ENCODE measurements at regions not wholly inside any gene's neighbourhood (a gene's known extent, or its start where the extent isn't known, plus 50 kb on each side); places are given as distances from the start of the nearest gene placed in this dataset.

- no peaks in the 10 kb centered on the region for H3K27me3 ChIP-seq (ENCODE audit: control insufficient read depth, insufficient read depth, low read length)
- H3K79me2 ChIP-seq (ENCODE audit: control insufficient read depth, insufficient read depth, low read length): no peaks in the 10 kb centered on the region
- H4K20me1 ChIP-seq (ENCODE audit: control insufficient read depth, extremely low read depth, insufficient read depth, low read length): no peaks in the 10 kb centered on the region
- no peak overlapping the region for H3K27ac ChIP-seq (ENCODE audit: insufficient read depth, low read length)
- no peak overlapping the region for H3K9ac ChIP-seq (ENCODE audit: insufficient read depth, low read length)
- H3K4me3 ChIP-seq (replicated peaks in 1 of 4; ENCODE audit: control extremely low read depth in 1 of 4, insufficient read depth in 1 of 4, low read depth in 3 of 4, low read length in 4 of 4): no peak overlapping the region
- H2AFZ ChIP-seq (ENCODE audit: low read length): no peak overlapping the region
- DNase-seq (ENCODE audit: low read depth in 2 of 2): no peak
- no peaks in the 10 kb centered on the region for H3K4me1 ChIP-seq (ENCODE audit: control insufficient read depth, extremely low read depth, insufficient read depth, low read length)
- H3K9me3 ChIP-seq (ENCODE audit: control insufficient read depth, insufficient read depth, low read depth, low read length): no peaks in the 10 kb centered on the region
- no peaks in the 10 kb centered on the region for H3K36me3 ChIP-seq (ENCODE audit: control insufficient read depth, insufficient read depth, low read length)
- TF ChIP-seq EZH2 (IDR thresholded peaks at IDR 0.05; ENCODE audit: low read length, missing control alignments): no peak
- TF ChIP-seq CTCF (conservative IDR thresholded peaks at IDR 0.05 in 1 of 2, IDR thresholded peaks at IDR 0.05 in 1 of 2; ENCODE audit: low read depth in 1 of 2, low read length in 2 of 2): no peak
- no peak overlapping the region for H3K4me2 ChIP-seq (ENCODE audit: extremely low read depth, insufficient read depth, low read length)
Measured at GRCh38 chr5:17947029-17947428, 312.8 kb downstream of the TAF11L14 start.

- Histone ChIP-seq H4K20me1 (ENCODE audit: control insufficient read depth, extremely low read depth, insufficient read depth, low read length) (no peaks in the 10 kb centered on the region), H3K4me2 (ENCODE audit: extremely low read depth, insufficient read depth, low read length) (no peak overlapping the region), H3K27me3 (ENCODE audit: control insufficient read depth, insufficient read depth, low read length) (no peaks in the 10 kb centered on the region), H3K4me3 (replicated peaks in 1 of 4; ENCODE audit: control extremely low read depth in 1 of 4, insufficient read depth in 1 of 4, low read depth in 3 of 4, low read length in 4 of 4) (no peak overlapping the region), H3K9ac (ENCODE audit: insufficient read depth, low read length) (no peak overlapping the region), H3K27ac (ENCODE audit: insufficient read depth, low read length) (no peak overlapping the region), H3K79me2 (ENCODE audit: control insufficient read depth, insufficient read depth, low read length) (no peaks in the 10 kb centered on the region), H2AFZ (ENCODE audit: low read length) (no peak overlapping the region), H3K9me3 (ENCODE audit: control insufficient read depth, insufficient read depth, low read depth, low read length) (no peaks in the 10 kb centered on the region), H3K36me3 (ENCODE audit: control insufficient read depth, insufficient read depth, low read length) (no peaks in the 10 kb centered on the region), H3K4me1 (ENCODE audit: control insufficient read depth, extremely low read depth, insufficient read depth, low read length) (no peaks in the 10 kb centered on the region)
- no peak for DNase-seq (ENCODE audit: low read depth in 2 of 2)
- TF ChIP-seq CTCF (conservative IDR thresholded peaks at IDR 0.05 in 1 of 2, IDR thresholded peaks at IDR 0.05 in 1 of 2; ENCODE audit: low read depth in 1 of 2, low read length in 2 of 2): no peak
- no peak for TF ChIP-seq EZH2 (IDR thresholded peaks at IDR 0.05; ENCODE audit: low read length, missing control alignments)
Measured at GRCh38 chr5:17951392-17952169, 317.3 kb downstream of the TAF11L14 start.

- H3K27ac ChIP-seq (ENCODE audit: insufficient read depth, low read length): no peak overlapping the region
- no peaks in the 10 kb centered on the region for H3K27me3 ChIP-seq (ENCODE audit: control insufficient read depth, insufficient read depth, low read length)
- H3K9ac ChIP-seq (ENCODE audit: insufficient read depth, low read length): no peak overlapping the region
- H3K9me3 ChIP-seq (ENCODE audit: control insufficient read depth, insufficient read depth, low read depth, low read length): no peaks in the 10 kb centered on the region
- H4K20me1 ChIP-seq (ENCODE audit: control insufficient read depth, extremely low read depth, insufficient read depth, low read length): no peaks in the 10 kb centered on the region
- H3K4me2 ChIP-seq (ENCODE audit: extremely low read depth, insufficient read depth, low read length): no peak overlapping the region
- DNase-seq (ENCODE audit: low read depth in 2 of 2): no peak
- no peak for TF ChIP-seq EZH2 (IDR thresholded peaks at IDR 0.05; ENCODE audit: low read length, missing control alignments)
- no peaks in the 10 kb centered on the region for H3K79me2 ChIP-seq (ENCODE audit: control insufficient read depth, insufficient read depth, low read length)
- no peak overlapping the region for H2AFZ ChIP-seq (ENCODE audit: low read length)
- no peaks in the 10 kb centered on the region for H3K36me3 ChIP-seq (ENCODE audit: control insufficient read depth, insufficient read depth, low read length)
- no peaks in the 10 kb centered on the region for H3K4me1 ChIP-seq (ENCODE audit: control insufficient read depth, extremely low read depth, insufficient read depth, low read length)
- no peak overlapping the region for H3K4me3 ChIP-seq (replicated peaks in 1 of 4; ENCODE audit: control extremely low read depth in 1 of 4, insufficient read depth in 1 of 4, low read depth in 3 of 4, low read length in 4 of 4)
Measured at GRCh38 chr5:17952231-17952630, 318.0 kb downstream of the TAF11L14 start.
